K562 (cell line): ENCODE measurements at regions not wholly inside any gene's neighbourhood (a gene's known extent, or its start where the extent isn't known, plus 50 kb on each side); places are given as distances from the start of the nearest gene placed in this dataset.

Experiments
- ATAC-seq: fragments of 200-7000 bp; cut with Tn5 transposase; 3 replicates; pipeline ENCODE4 v1.9.1; 2020; ENCODE audit warnings: moderate library complexity
- BruUV-seq: library from RNA; stranded (reverse); fragments of 400-500 nt; replicated peaks from 2 replicates; lab custom pipeline; 2021; lab: Mats Ljungman, UMichigan
- CTCF ChIA-PET: fragments of 300-600 bp; formaldehyde crosslinking; extraction: SDS; loops from one replicate; lab custom pipeline; 2021; ENCODE audit warnings: low intra/inter-chr PET ratio; lab: Yijun Ruan, JAX
- POLR2A ChIA-PET: fragments of 300-600, 350-650 bp; sonication (Branson Sonifier 250); formaldehyde crosslinking; extraction: SDS; loops from one replicate; lab custom pipeline; 2021; ENCODE audit warnings: antibody characterized with exemption, inconsistent platforms; lab: Yijun Ruan, JAX
- DNase-seq, 4 experiments: peaks; one replicate each; pipeline versions ENCODE4 v3.0.0 to v3.0.0-alpha.2; 2011 to 2018; ENCODE audit warnings: low spot score in 3 of 4, mixed read lengths in 3 of 4; ENCODE audit errors: extremely low read depth in 1 of 4
- FAIRE-seq: peaks from 2 replicates; lab custom pipeline; 2011; peaks lifted over from hg19 to GRCh38; lab: Jason Lieb, UNC
- H2AFZ ChIP-seq: 2 replicates; pipeline ENCODE4 v1.6.0; 2011; ENCODE audit warnings: low read depth, low read length, control low read depth, inconsistent platforms
- H3K27ac ChIP-seq: fragments of 200-600 bp; 3 replicates; pipeline ENCODE4 v1.8.0; 2011; ENCODE audit warnings: low read depth, mild to moderate bottlenecking, control low read depth, inconsistent platforms, low read length, moderate library complexity, mixed read lengths; ENCODE audit errors: extremely low read depth
- H3K27me3 ChIP-seq, 2 experiments: fragments of 300-600 bp in 1 of 2; 2 replicates in 1 of 2; 3 replicates in 1 of 2; pipeline versions ENCODE4 v1.6.0 to v1.8.0; 2011; ENCODE audit warnings: inconsistent platforms in 2 of 2, low read length in 2 of 2, mild to moderate bottlenecking in 1 of 2, mixed read lengths in 1 of 2, moderate library complexity in 1 of 2; ENCODE audit not compliant: control insufficient read depth in 2 of 2, insufficient read depth in 2 of 2
- H3K36me3 ChIP-seq: fragments of 300-600 bp; 3 replicates; pipeline ENCODE4 v1.8.0; 2011; ENCODE audit warnings: mild to moderate bottlenecking, low read length, inconsistent platforms; ENCODE audit not compliant: control insufficient read depth, insufficient read depth
- H3K4me1 ChIP-seq, 2 experiments: fragments of 200-600 bp in 1 of 2; replicated peaks in 1 of 2; 2 replicates in 1 of 2; 3 replicates in 1 of 2; pipeline versions ENCODE4 v1.5.1 to v1.8.0; 2011; ENCODE audit warnings: inconsistent platforms in 2 of 2, low read length in 2 of 2, mild to moderate bottlenecking in 1 of 2, mixed read lengths in 1 of 2, moderate library complexity in 1 of 2; ENCODE audit not compliant: control insufficient read depth in 2 of 2, insufficient read depth in 2 of 2
- H3K4me2 ChIP-seq: 2 replicates; pipeline ENCODE4 v1.6.1; 2011; ENCODE audit warnings: low read length, control low read depth, inconsistent platforms, mixed read lengths; ENCODE audit not compliant: insufficient read depth
- H3K4me3 ChIP-seq: fragments of 200-600 bp; sonication (generic), shearing (Covaris generic); 2 replicates; pipeline ENCODE4 v1.5.1; 2016; ENCODE audit warnings: control low read depth, inconsistent platforms
- H3K79me2 ChIP-seq: fragments of 200-600 bp; 3 replicates; pipeline ENCODE4 v1.8.0; 2011; ENCODE audit warnings: low read length, inconsistent platforms; ENCODE audit not compliant: control insufficient read depth, insufficient read depth
- H3K9ac ChIP-seq, 2 experiments: 2 replicates each; pipeline versions ENCODE4 v1.6.0 to v1.6.1; 2011; ENCODE audit warnings: low read depth in 2 of 2, low read length in 2 of 2, control low read depth in 1 of 2, inconsistent platforms in 1 of 2, mild to moderate bottlenecking in 1 of 2, mixed read lengths in 1 of 2; ENCODE audit not compliant: insufficient read depth in 1 of 2
- H3K9me1 ChIP-seq: one replicate; pipeline ENCODE4 v1.6.0; 2011; ENCODE audit warnings: inconsistent platforms, mild to moderate bottlenecking, low read length, moderate library complexity; ENCODE audit not compliant: control insufficient read depth, insufficient read depth
- H3K9me3 ChIP-seq: replicated peaks from 2 replicates; pipeline ENCODE4 v1.5.1; 2011; ENCODE audit warnings: low read depth, low read length, inconsistent platforms; ENCODE audit not compliant: control insufficient read depth, insufficient read depth
- H4K20me1 ChIP-seq: replicated peaks from 2 replicates; pipeline ENCODE4 v1.6.1; 2011; ENCODE audit warnings: low read length, inconsistent platforms, mixed read lengths; ENCODE audit not compliant: control insufficient read depth, insufficient read depth
- CBFA2T3 ChIP-seq: fragments of 450-650 bp; IDR thresholded peaks from 2 replicates; pipeline ENCODE4 v1.6.1; 2017
- FOXM1 ChIP-seq, 2 experiments: fragments of 450-650 bp in 1 of 2; sonication (generic) in 1 of 2; formaldehyde crosslinking in 1 of 2; IDR thresholded peaks; 2 replicates each; pipeline versions ENCODE4 v1.6.1 to v1.9.0; 2017 to 2022; ENCODE audit warnings: low read depth in 2 of 2, mild to moderate bottlenecking in 2 of 2, missing genetic modification reagents in 1 of 2, moderate library complexity in 1 of 2
- GABPB1 ChIP-seq: sonication (generic); formaldehyde crosslinking; IDR thresholded peaks from 2 replicates; pipeline ENCODE4 v1.8.0; 2022; ENCODE audit warnings: mild to moderate bottlenecking, missing genetic modification reagents
- NONO ChIP-seq, 2 experiments: fragments of 200-400 bp in 1 of 2; fragments of 450-650 bp in 1 of 2; formaldehyde crosslinking in 1 of 2; IDR thresholded peaks; 2 replicates each; pipeline ENCODE4 v1.6.1; 2017; ENCODE audit warnings: low read depth in 2 of 2, mild to moderate bottlenecking in 2 of 2, moderate library complexity in 2 of 2, low read length in 1 of 2
- RERE ChIP-seq: sonication (generic); formaldehyde crosslinking; IDR thresholded peaks from 2 replicates; pipeline ENCODE4 v1.8.0; 2023; ENCODE audit warnings: missing genetic modification reagents, mild to moderate bottlenecking, borderline replicate concordance
- SAFB ChIP-seq: fragments of 200-400 bp; formaldehyde crosslinking; IDR thresholded peaks from 2 replicates; pipeline ENCODE4 v1.6.1; 2017; ENCODE audit warnings: low read depth, low read length, borderline replicate concordance
- TAL1 ChIP-seq: fragments of 450-650 bp; IDR thresholded peaks from 2 replicates; pipeline ENCODE4 v1.6.1; 2016; ENCODE audit warnings: mild to moderate bottlenecking
- TCF3 ChIP-seq: sonication (generic); formaldehyde crosslinking; IDR thresholded peaks from 2 replicates; pipeline ENCODE4 v1.4.0; 2020; ENCODE audit warnings: mild to moderate bottlenecking, missing genetic modification reagents
- TEAD4 ChIP-seq, 2 experiments: sonication (generic) in 1 of 2; formaldehyde crosslinking in 1 of 2; IDR thresholded peaks; 2 replicates each; pipeline versions ENCODE4 v1.6.1 to v1.8.0; 2012 to 2022; ENCODE audit warnings: borderline replicate concordance in 1 of 2, inconsistent platforms in 1 of 2, low read length in 1 of 2, mild to moderate bottlenecking in 1 of 2, missing genetic modification reagents in 1 of 2
- THAP12 ChIP-seq: fragments of 250-450 bp; sonication (Bioruptor Pico); IDR thresholded peaks from 2 replicates; pipeline ENCODE4 v1.9.0; 2021; ENCODE audit warnings: mild to moderate bottlenecking, inconsistent platforms
- THRA ChIP-seq: fragments of 450-650 bp; IDR thresholded peaks from 2 replicates; pipeline ENCODE4 v1.6.1; 2017; ENCODE audit warnings: mild to moderate bottlenecking, moderate library complexity
- XRCC3 ChIP-seq: fragments of 450-650 bp; IDR thresholded peaks from 2 replicates; pipeline ENCODE4 v1.6.1; 2017; ENCODE audit warnings: mild to moderate bottlenecking, moderate library complexity
- ZC3H11A ChIP-seq: IDR thresholded peaks from 2 replicates; pipeline ENCODE4 v1.6.1; 2012; ENCODE audit warnings: low read depth, low read length, improper control_type of control experiment
- ZNF347 ChIP-seq: fragments of 450-650 bp; formaldehyde crosslinking; IDR thresholded peaks from 2 replicates; pipeline ENCODE4 v1.4.0; 2020; ENCODE audit warnings: low read depth, mild to moderate bottlenecking, moderate library complexity
- WGBS: fragments of 100-300 bp; shearing (Covaris generic); methylation state at CpG from one replicate; pipeline ENCODE4 v1.1.6; 2016; ENCODE audit warnings: low coverage, mixed read lengths; ENCODE audit not compliant: insufficient coverage; ENCODE audit errors: missing lambda C conversion rate; 5-methylcytosine and 5-hydroxymethylcytosine counted together
- in situ Hi-C: fragments of 300-500 bp; cut with MboI; formaldehyde crosslinking; loops from 4 replicates; pipeline ENCODE4 v1.15.0; 2018; ENCODE audit warnings: inconsistent platforms, mixed read lengths
- intact Hi-C: fragments of 100-400 bp; cut with micrococcal nuclease; formaldehyde crosslinking; loops from 2 replicates; pipeline ENCODE4 v1.14.2; 2022

GRCh38 chr6:88426005-88426404, 259.9 kb upstream of the CNR1 start:
- ATAC-seq: peak; percentile 80
- H2AFZ ChIP-seq: no peak overlapping the region; the same call in 1 of the 2 replicates
- POLR2A ChIA-PET: no interaction called here
- no peaks in the 10 kb centered on the region for H3K9me3 ChIP-seq
- no peak overlapping the region for H3K27ac ChIP-seq
- no peak overlapping the region for H3K9ac ChIP-seq
- BruUV-seq: no TSS peak
- CTCF ChIA-PET: no interaction called here
- no peaks in the 10 kb centered on the region for H4K20me1 ChIP-seq
- H3K4me2 ChIP-seq: peak overlapping the region; percentile 25; the same call in 1 of the 2 replicates
- H3K4me1 ChIP-seq: peaks cover 0 to 3% of the 10 kb centered on the region in 2 experiments; a peak in 2 of 5 replicates
- WGBS: 14% methylated on average over 2 of the region's 2 CpGs
- intact Hi-C loops (no loop called here), in situ Hi-C loops (no loop called here)
- no peaks in the 10 kb centered on the region for H3K27me3 ChIP-seq
- H3K79me2 ChIP-seq: no peaks in the 10 kb centered on the region
- H3K36me3 ChIP-seq: no peaks in the 10 kb centered on the region
- no peak overlapping the region for H3K4me3 ChIP-seq
- no peaks in the 10 kb centered on the region for H3K9me1 ChIP-seq
- peak; percentile 6 for FAIRE-seq
- DNase-seq: peak in 2 of 4 experiments; percentile 23 to 44
- TF ChIP-seq CBFA2T3: peak; percentile 71
- TF ChIP-seq THAP12: no peak
- no peak for TF ChIP-seq GABPB1
- no peak for TF ChIP-seq SAFB
- TF ChIP-seq FOXM1 (IDR thresholded peaks at IDR 0.05; ENCODE audit: low read depth): no peak
- TF ChIP-seq FOXM1 (CRISPR knock-in tag; IDR thresholded peaks at IDR 0.05; ENCODE audit: low read depth): no peak
- TF ChIP-seq ZC3H11A: no peak
- no peak for TF ChIP-seq THRA
- TF ChIP-seq ZNF347 (CRISPR knock-in tag): no peak
- no peak for TF ChIP-seq NONO (IDR thresholded peaks at IDR 0.05; ENCODE audit: low read depth in 2 of 2, low read length in 1 of 2)
- TF ChIP-seq RERE (CRISPR knock-in tag): no peak
- TF ChIP-seq TCF3 (CRISPR knock-in tag): peak; percentile 72
- TF ChIP-seq TAL1: peak; percentile 55; the same call in 1 of the 2 replicates
- no peak for TF ChIP-seq XRCC3
- peak; percentile 66; the same call in 1 of the 2 replicates for TF ChIP-seq TEAD4 (IDR thresholded peaks at IDR 0.05; ENCODE audit: low read length)
- TF ChIP-seq TEAD4 (CRISPR knock-in tag; IDR thresholded peaks at IDR 0.05; ENCODE audit: borderline replicate concordance): no peak
